A549 (cell line): ENCODE measurements at regions not wholly inside any gene's neighbourhood (a gene's known extent, or its start where the extent isn't known, plus 50 kb on each side); places are given as distances from the start of the nearest gene placed in this dataset.

Experiments
- ATAC-seq, 2 experiments: fragments of 200-7000 bp in 1 of 2; fragments of >200 bp in 1 of 2; cut with Nextera tagmentation in 1 of 2; cut with Tn5 transposase in 1 of 2; 3 replicates each; pipeline versions ENCODE4 v1.8.0 to v1.9.1; 2018 to 2020; ENCODE audit warnings: mild to moderate bottlenecking in 1 of 2, moderate library complexity in 1 of 2
- CTCF ChIA-PET: fragments of 300-600 bp; sonication (Branson Sonifier 250); formaldehyde crosslinking; extraction: SDS; loops from one replicate; lab custom pipeline; 2021; ENCODE audit warnings: antibody characterized with exemption, inconsistent platforms; lab: Yijun Ruan, JAX
- POLR2A ChIA-PET: fragments of 350-600 bp; formaldehyde crosslinking; extraction: SDS; loops from one replicate; lab custom pipeline; 2021; ENCODE audit warnings: antibody characterized with exemption, inconsistent platforms; lab: Yijun Ruan, JAX
- DNase-seq, 2 experiments: peaks; one replicate each; pipeline versions ENCODE4 v3.0.0 to v3.0.0-alpha.2; 2011 to 2016; ENCODE audit warnings: low read depth in 1 of 2, low spot score in 1 of 2
- FAIRE-seq: peaks from 2 replicates; lab custom pipeline; 2011; peaks lifted over from hg19 to GRCh38; lab: Jason Lieb, UNC
- H3K27ac ChIP-seq, 2 experiments: fragments of >200 bp; sonication (Bioruptor Twin); formaldehyde crosslinking; 3 replicates each; pipeline ENCODE4 v1.5.1; 2016 to 2017
- H3K4me1 ChIP-seq: fragments of >200 bp; sonication (Bioruptor Twin); formaldehyde crosslinking; 3 replicates; pipeline ENCODE4 v1.6.1; 2016
- H3K4me2 ChIP-seq: fragments of >200 bp; sonication (Bioruptor Twin); formaldehyde crosslinking; 3 replicates; pipeline ENCODE4 v1.6.1; 2016
- H3K4me3 ChIP-seq: fragments of >200 bp; sonication (Bioruptor Twin); formaldehyde crosslinking; 3 replicates; pipeline ENCODE4 v1.5.1; 2016
- H3K9me3 ChIP-seq: fragments of >200 bp; sonication (Bioruptor Twin); formaldehyde crosslinking; 3 replicates; pipeline ENCODE4 v1.6.1; 2016
- BHLHE40 ChIP-seq: IDR thresholded peaks from 2 replicates; pipeline ENCODE4 v1.6.1; 2012; ENCODE audit warnings: low read depth, low read length, inconsistent platforms
- CBX8 ChIP-seq: fragments of 200-600 bp; sonication (generic); IDR thresholded peaks from 2 replicates; pipeline ENCODE4 v1.6.1; 2016
- CEBPB ChIP-seq, 2 experiments: fragments of >200 bp in 1 of 2; sonication (Bioruptor Twin) in 1 of 2; formaldehyde crosslinking in 1 of 2; IDR thresholded peaks; 2 replicates each; pipeline ENCODE4 v1.6.1; 2012 to 2016
- EHF ChIP-seq: fragments of 250-450 bp; sonication (Bioruptor Pico); IDR thresholded peaks from 2 replicates; pipeline ENCODE4 v1.5.0; 2020; ENCODE audit warnings: mild to moderate bottlenecking
- ESRRA ChIP-seq: fragments of 150-350 bp; IDR thresholded peaks from 2 replicates; pipeline ENCODE4 v1.6.1; 2014; ENCODE audit warnings: mild to moderate bottlenecking, low read length, borderline replicate concordance
- FOSB ChIP-seq: fragments of 250-450 bp; sonication (Bioruptor Pico); IDR thresholded peaks from 2 replicates; pipeline ENCODE4 v1.5.0; 2020; ENCODE audit warnings: mild to moderate bottlenecking, moderate library complexity
- FOSL2 ChIP-seq, 2 experiments: fragments of 450-650 bp in 1 of 2; fragments of >200 bp in 1 of 2; sonication (Bioruptor Twin) in 1 of 2; formaldehyde crosslinking; IDR thresholded peaks; 2 replicates each; pipeline versions ENCODE4 v1.5.0 to v1.6.1; 2016 to 2020; ENCODE audit warnings: mild to moderate bottlenecking in 1 of 2, moderate library complexity in 1 of 2
- GATA3 ChIP-seq: IDR thresholded peaks from 2 replicates; pipeline ENCODE4 v1.6.1; 2012; ENCODE audit warnings: borderline replicate concordance
- HEYL ChIP-seq: fragments of 250-450 bp; sonication (Bioruptor Pico); IDR thresholded peaks from 2 replicates; pipeline ENCODE4 v1.8.0; 2021; ENCODE audit warnings: mild to moderate bottlenecking, moderate library complexity
- HOXB13 ChIP-seq: fragments of 250-450 bp; sonication (Bioruptor Pico); IDR thresholded peaks from 2 replicates; pipeline ENCODE4 v1.5.0; 2020; ENCODE audit warnings: low read depth, mild to moderate bottlenecking, moderate library complexity
- JUN ChIP-seq, 2 experiments: fragments of >200 bp; sonication (Bioruptor Twin); formaldehyde crosslinking; IDR thresholded peaks; 2 replicates in 1 of 2; 3 replicates in 1 of 2; pipeline ENCODE4 v1.6.1; 2016 to 2017
- JUNB ChIP-seq: fragments of >200 bp; sonication (Bioruptor Twin); formaldehyde crosslinking; IDR thresholded peaks from 2 replicates; pipeline ENCODE4 v1.6.1; 2016
- KDM5A ChIP-seq: fragments of 200-600 bp; sonication (generic); IDR thresholded peaks from 2 replicates; pipeline ENCODE4 v1.6.1; 2016; ENCODE audit warnings: antibody characterized with exemption, mild to moderate bottlenecking
- MAFK ChIP-seq: fragments of 450-650 bp; IDR thresholded peaks from 2 replicates; pipeline ENCODE4 v1.6.1; 2014; ENCODE audit not compliant: partially characterized antibody
- MAZ ChIP-seq: fragments of 150-350 bp; IDR thresholded peaks from 2 replicates; pipeline ENCODE4 v1.6.1; 2014; ENCODE audit warnings: antibody characterized with exemption, low read depth, low read length, borderline replicate concordance
- MYC ChIP-seq: IDR thresholded peaks from 2 replicates; pipeline ENCODE4 v1.6.1; 2012; ENCODE audit warnings: mild to moderate bottlenecking, inconsistent platforms, low read length, improper control_type of control experiment, borderline replicate concordance
- NR3C1 ChIP-seq: fragments of >200 bp; sonication (Bioruptor Twin); formaldehyde crosslinking; IDR thresholded peaks from 3 replicates; pipeline ENCODE4 v1.6.1; 2017
- PHF8 ChIP-seq: fragments of 200-600 bp; sonication (generic); IDR thresholded peaks from 2 replicates; pipeline ENCODE4 v1.6.1; 2016; ENCODE audit warnings: low read depth, mild to moderate bottlenecking, antibody characterized with exemption, moderate library complexity, borderline replicate concordance
- RARB ChIP-seq: fragments of 250-450 bp; sonication (Bioruptor Pico); IDR thresholded peaks from 2 replicates; pipeline ENCODE4 v1.8.0; 2021; ENCODE audit warnings: mild to moderate bottlenecking, moderate library complexity
- RCOR1 ChIP-seq: fragments of 150-350 bp; IDR thresholded peaks from 2 replicates; pipeline ENCODE4 v1.6.1; 2014; ENCODE audit warnings: antibody characterized with exemption, low read length, low read depth
- RNF2 ChIP-seq: fragments of 200-600 bp; sonication (generic); IDR thresholded peaks from 2 replicates; pipeline ENCODE4 v1.6.1; 2016; ENCODE audit warnings: low read depth, mild to moderate bottlenecking, antibody characterized with exemption, moderate library complexity, borderline replicate concordance
- SMC3 ChIP-seq: fragments of >200 bp; sonication (Bioruptor Twin); formaldehyde crosslinking; IDR thresholded peaks from 3 replicates; pipeline ENCODE4 v1.6.1; 2018; ENCODE audit warnings: inconsistent platforms
- ZFP36 ChIP-seq: fragments of 450-650 bp; IDR thresholded peaks from 2 replicates; pipeline ENCODE4 v1.6.1; 2014; ENCODE audit warnings: borderline replicate concordance; ENCODE audit not compliant: partially characterized antibody
- ZSCAN20 ChIP-seq: fragments of 250-450 bp; sonication (Bioruptor Pico); IDR thresholded peaks from 2 replicates; pipeline ENCODE4 v1.8.0; 2022; ENCODE audit warnings: mild to moderate bottlenecking, moderate library complexity
- WGBS: methylation state at CpG from one replicate; pipeline ENCODE4 v1.1.6; 2017; ENCODE audit errors: missing lambda C conversion rate; 5-methylcytosine and 5-hydroxymethylcytosine counted together
- TF ChIP-seq, protein P1 (sequence below): fragments of >200 bp; sonication (Bioruptor Twin); formaldehyde crosslinking; IDR thresholded peaks from 3 replicates; pipeline ENCODE4 v1.6.1; 2016
- TF ChIP-seq, protein P2 (sequence below): fragments of >200 bp; sonication (Bioruptor Twin); formaldehyde crosslinking; IDR thresholded peaks from 2 replicates; pipeline ENCODE4 v1.6.1; 2016
- TF ChIP-seq, protein P3 (sequence below): IDR thresholded peaks from 2 replicates; pipeline ENCODE4 v1.6.1; 2012

DNA sequence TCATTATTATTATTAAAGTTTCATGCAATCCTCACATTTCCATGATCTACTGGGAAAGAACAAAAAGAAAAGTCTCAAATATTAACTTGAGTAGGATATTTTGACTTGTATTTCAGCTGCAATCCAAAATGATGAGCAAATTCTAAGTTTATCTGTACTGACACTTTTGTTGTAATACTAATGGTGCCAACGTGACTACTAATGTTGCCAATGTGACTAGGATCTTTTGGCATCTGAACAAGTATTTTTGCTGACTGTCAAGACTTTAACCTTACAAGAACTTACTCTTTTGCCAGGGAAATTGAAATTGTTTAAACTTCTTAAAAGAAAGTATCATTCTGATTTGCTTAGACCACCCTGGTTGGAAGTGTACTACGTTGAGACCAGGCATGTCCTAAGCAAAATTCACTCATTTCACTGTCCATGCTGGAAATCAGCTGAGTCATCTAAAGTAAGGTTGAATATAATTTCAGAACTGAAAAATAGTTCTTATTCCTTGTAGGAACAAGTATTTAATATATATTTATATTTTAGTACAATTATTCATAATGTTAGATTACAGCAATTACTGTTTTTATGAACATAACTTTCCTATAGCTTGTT lies 78.5 kb upstream of the LYZL1 start:
- Histone ChIP-seq H3K27ac (no peak overlapping the region), H3K4me2 (no peak overlapping the region), H3K9me3 (peaks cover 11% of the 10 kb centered on the region; the same call in 2 of the 3 replicates), H3K4me3 (no peak overlapping the region), H3K4me1 (no peaks in the 10 kb centered on the region)
- TF ChIP-seq MAFK (peak; percentile 74), PHF8 (no peak), ZFP36 (no peak)
- POLR2A ChIA-PET = no interaction called here
- 14% methylated on average over 2 of the region's 2 CpGs for WGBS
- no peak for ATAC-seq
- CTCF ChIA-PET = interaction anchor here (1.1 kb wide), 1 partner anchor 33 kb away, joined by 5 read pairs; no protein-coding TSS in a partner anchor
- FAIRE-seq = no peak
- DNase-seq = no peak

DNA sequence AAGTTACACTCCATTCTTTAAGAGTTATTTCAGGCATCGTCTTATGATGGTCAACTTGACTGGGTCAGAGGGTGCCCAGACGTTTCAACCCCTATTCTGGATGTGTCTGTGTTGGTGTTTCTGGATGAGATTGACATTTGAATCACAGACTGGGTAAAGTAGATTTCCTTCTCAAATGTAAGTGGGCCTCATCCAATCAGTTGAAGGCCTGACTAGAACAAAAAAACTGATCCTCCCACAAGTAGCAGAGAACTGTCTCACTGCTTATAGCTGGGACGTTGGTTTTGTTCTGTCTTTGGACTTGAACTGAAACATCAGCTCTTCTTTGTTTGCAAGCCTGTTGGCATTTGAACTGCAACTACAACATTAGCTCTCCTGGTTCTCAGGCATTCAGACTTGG lies 76.3 kb upstream of the LYZL1 start:
- Histone ChIP-seq H3K4me1 (no peaks in the 10 kb centered on the region), H3K4me2 (no peak overlapping the region), H3K4me3 (no peak overlapping the region), H3K9me3 (peaks cover 11% of the 10 kb centered on the region; the same call in 2 of the 3 replicates), H3K27ac (no peak overlapping the region)
- POLR2A ChIA-PET = no interaction called here
- 25% methylated on average over 3 of the region's 3 CpGs for WGBS
- DNase-seq = no peak
- ATAC-seq = no peak
- FAIRE-seq = no peak
- TF ChIP-seq HOXB13 (CRISPR knock-in tag) (no peak), ESRRA (no peak), BHLHE40 (no peak), MYC (no peak), ZSCAN20 (CRISPR knock-in tag) (no peak), MAZ (no peak), CEBPB (IDR thresholded peaks at IDR 0.05) (no peak), HEYL (CRISPR knock-in tag) (no peak), FOSL2 (IDR thresholded peaks at IDR 0.05) (no peak), FOSL2 (CRISPR knock-in tag; IDR thresholded peaks at IDR 0.05) (no peak), EHF (CRISPR knock-in tag) (no peak), NR3C1 (no peak), FOSB (no peak), RARB (CRISPR knock-in tag) (no peak), KDM5A (no peak), JUNB (no peak), SMC3 (no peak), PHF8 (no peak)
- TF ChIP-seq, protein P1, sequence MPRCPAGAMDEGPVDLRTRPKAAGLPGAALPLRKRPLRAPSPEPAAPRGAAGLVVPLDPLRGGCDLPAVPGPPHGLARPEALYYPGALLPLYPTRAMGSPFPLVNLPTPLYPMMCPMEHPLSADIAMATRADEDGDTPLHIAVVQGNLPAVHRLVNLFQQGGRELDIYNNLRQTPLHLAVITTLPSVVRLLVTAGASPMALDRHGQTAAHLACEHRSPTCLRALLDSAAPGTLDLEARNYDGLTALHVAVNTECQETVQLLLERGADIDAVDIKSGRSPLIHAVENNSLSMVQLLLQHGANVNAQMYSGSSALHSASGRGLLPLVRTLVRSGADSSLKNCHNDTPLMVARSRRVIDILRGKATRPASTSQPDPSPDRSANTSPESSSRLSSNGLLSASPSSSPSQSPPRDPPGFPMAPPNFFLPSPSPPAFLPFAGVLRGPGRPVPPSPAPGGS = no peak
- TF ChIP-seq, protein P2, sequence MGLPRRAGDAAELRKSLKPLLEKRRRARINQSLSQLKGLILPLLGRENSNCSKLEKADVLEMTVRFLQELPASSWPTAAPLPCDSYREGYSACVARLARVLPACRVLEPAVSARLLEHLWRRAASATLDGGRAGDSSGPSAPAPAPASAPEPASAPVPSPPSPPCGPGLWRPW = no peak
- TF ChIP-seq, protein P3, sequence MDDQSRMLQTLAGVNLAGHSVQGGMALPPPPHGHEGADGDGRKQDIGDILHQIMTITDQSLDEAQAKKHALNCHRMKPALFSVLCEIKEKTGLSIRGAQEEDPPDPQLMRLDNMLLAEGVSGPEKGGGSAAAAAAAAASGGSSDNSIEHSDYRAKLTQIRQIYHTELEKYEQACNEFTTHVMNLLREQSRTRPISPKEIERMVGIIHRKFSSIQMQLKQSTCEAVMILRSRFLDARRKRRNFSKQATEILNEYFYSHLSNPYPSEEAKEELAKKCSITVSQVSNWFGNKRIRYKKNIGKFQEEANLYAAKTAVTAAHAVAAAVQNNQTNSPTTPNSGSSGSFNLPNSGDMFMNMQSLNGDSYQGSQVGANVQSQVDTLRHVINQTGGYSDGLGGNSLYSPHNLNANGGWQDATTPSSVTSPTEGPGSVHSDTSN = no peak
- CTCF ChIA-PET = interaction anchor here (0.5 to 1.1 kb wide), 2 partner anchors 9 to 549 kb away, joined by 3 to 4 read pairs; no protein-coding TSS in a partner anchor

DNA sequence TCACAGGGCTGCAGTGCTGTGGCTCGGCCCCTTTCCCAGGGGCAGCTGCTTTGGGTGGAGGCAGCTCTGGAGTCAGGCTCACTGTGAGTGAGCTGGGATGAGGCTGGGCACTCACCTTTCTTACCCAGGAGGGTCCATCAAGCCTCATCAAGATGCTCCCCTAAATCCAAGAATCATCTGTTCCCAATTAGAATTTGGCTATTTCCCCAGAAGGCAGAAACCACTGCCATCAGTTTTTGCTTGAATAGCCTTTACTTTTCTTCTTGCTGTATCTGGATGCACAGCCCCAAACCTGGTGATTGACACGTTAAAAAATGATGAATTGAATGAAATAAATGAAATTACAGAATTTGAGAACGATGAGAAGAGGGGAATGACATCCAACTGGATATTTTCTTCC lies 74.3 kb upstream of the LYZL1 start:
- DNase-seq = no peak
- H3K4me3 ChIP-seq = no peak overlapping the region
- H3K27ac ChIP-seq = no peak overlapping the region
- FAIRE-seq = no peak
- WGBS = 34% methylated on average over 3 of the region's 3 CpGs
- TF ChIP-seq GATA3 (no peak), RNF2 (no peak), ZSCAN20 (CRISPR knock-in tag) (no peak), JUN (IDR thresholded peaks at IDR 0.05) (no peak), FOSB (no peak), CBX8 (no peak), MYC (no peak), RCOR1 (no peak)
- H3K4me2 ChIP-seq = no peak overlapping the region
- POLR2A ChIA-PET = no interaction called here
- no peaks in the 10 kb centered on the region for H3K4me1 ChIP-seq
- no peak for ATAC-seq
- H3K9me3 ChIP-seq = peaks cover 3% of the 10 kb centered on the region; the same call in 2 of the 3 replicates
- CTCF ChIA-PET = no interaction called here
